Mesenchymal stem cell (in vitro differentiated cells and primary cell): ENCODE measurements at regions not wholly inside any gene's neighbourhood (a gene's known extent, or its start where the extent isn't known, plus 50 kb on each side); places are given as distances from the start of the nearest gene placed in this dataset.

Experiments
- DNase-seq: peaks from one replicate; pipeline ENCODE4 v3.0.0-alpha.2; 2013
- H2AFZ ChIP-seq: one replicate; pipeline ENCODE4 v1.6.1; 2013; ENCODE audit warnings: low read depth, mild to moderate bottlenecking, control low read depth, inconsistent platforms, low read length, moderate library complexity
- H2AK5ac ChIP-seq: 2 replicates; pipeline ENCODE4 v1.6.1; 2013; ENCODE audit warnings: low read length, moderate library complexity, mild to moderate bottlenecking, inconsistent platforms; ENCODE audit not compliant: severe bottlenecking
- H2BK120ac ChIP-seq: one replicate; pipeline ENCODE4 v1.6.1; 2013; ENCODE audit warnings: low read depth, mild to moderate bottlenecking, inconsistent platforms, low read length, moderate library complexity
- H2BK12ac ChIP-seq, 2 experiments: one replicate each; pipeline ENCODE4 v1.6.1; 2013; ENCODE audit warnings: inconsistent platforms in 2 of 2, low read length in 2 of 2, mild to moderate bottlenecking in 2 of 2, moderate library complexity in 2 of 2, control low read depth in 1 of 2
- H2BK15ac ChIP-seq: one replicate; pipeline ENCODE4 v1.6.1; 2013; ENCODE audit warnings: mild to moderate bottlenecking, low read depth, inconsistent platforms; ENCODE audit not compliant: poor library complexity, severe bottlenecking
- H2BK5ac ChIP-seq: 2 replicates; pipeline ENCODE4 v1.6.1; 2013; ENCODE audit warnings: low read depth, mild to moderate bottlenecking, low read length, control low read depth, inconsistent platforms; ENCODE audit not compliant: poor library complexity, severe bottlenecking
- H3K14ac ChIP-seq, 2 experiments: one replicate each; pipeline ENCODE4 v1.6.1; 2013; ENCODE audit warnings: inconsistent platforms in 2 of 2, low read length in 2 of 2, control low read depth in 1 of 2, mild to moderate bottlenecking in 1 of 2, moderate library complexity in 1 of 2
- H3K18ac ChIP-seq, 2 experiments: one replicate each; pipeline ENCODE4 v1.6.1; 2013; ENCODE audit warnings: inconsistent platforms in 2 of 2, low read length in 2 of 2, control low read depth in 1 of 2, low read depth in 1 of 2, mild to moderate bottlenecking in 1 of 2
- H3K23ac ChIP-seq, 2 experiments: one replicate each; pipeline ENCODE4 v1.6.1; 2013; ENCODE audit warnings: inconsistent platforms in 2 of 2, low read length in 2 of 2, mild to moderate bottlenecking in 2 of 2, moderate library complexity in 2 of 2, control low read depth in 1 of 2
- H3K27ac ChIP-seq: 2 replicates; pipeline ENCODE4 v1.5.1; 2013; ENCODE audit warnings: mild to moderate bottlenecking, moderate library complexity, low read length, control low read depth, inconsistent platforms; ENCODE audit not compliant: poor library complexity, severe bottlenecking
- H3K27me3 ChIP-seq, 2 experiments: 2 replicates each; pipeline versions ENCODE4 v1.6.1 to v1.7.0; 2013; ENCODE audit warnings: low read length in 2 of 2, mild to moderate bottlenecking in 2 of 2, moderate library complexity in 2 of 2, control low read depth in 1 of 2, inconsistent platforms in 1 of 2; ENCODE audit not compliant: control insufficient read depth in 1 of 2, insufficient read depth in 1 of 2
- H3K36me3 ChIP-seq, 2 experiments: 2 replicates each; pipeline versions ENCODE4 v1.6.1 to v1.7.0; 2013; ENCODE audit warnings: low read length in 2 of 2, control low read depth in 1 of 2, inconsistent platforms in 1 of 2, low read depth in 1 of 2, mild to moderate bottlenecking in 1 of 2; ENCODE audit not compliant: insufficient read depth in 2 of 2, control insufficient read depth in 1 of 2
- H3K4ac ChIP-seq, 2 experiments: one replicate each; pipeline ENCODE4 v1.6.1; 2013; ENCODE audit warnings: inconsistent platforms in 2 of 2, low read length in 2 of 2, mild to moderate bottlenecking in 2 of 2, moderate library complexity in 2 of 2, control low read depth in 1 of 2, low read depth in 1 of 2
- H3K4me1 ChIP-seq: 2 replicates; pipeline ENCODE4 v1.6.1; 2013; ENCODE audit warnings: low read depth, low read length, control low read depth; ENCODE audit not compliant: control insufficient read depth, insufficient read depth
- H3K4me2 ChIP-seq: 2 replicates; pipeline ENCODE4 v1.6.1; 2013; ENCODE audit warnings: low read length, mild to moderate bottlenecking, inconsistent platforms; ENCODE audit not compliant: poor library complexity, severe bottlenecking
- H3K4me3 ChIP-seq, 2 experiments: 2 replicates each; pipeline versions ENCODE4 v1.5.1 to v1.7.0; 2013; ENCODE audit warnings: low read length in 2 of 2, mild to moderate bottlenecking in 2 of 2, control low read depth in 1 of 2, low read depth in 1 of 2; ENCODE audit not compliant: insufficient read depth in 1 of 2
- H3K79me1 ChIP-seq: replicated peaks from 2 replicates; pipeline ENCODE4 v1.6.1; 2013; ENCODE audit warnings: mild to moderate bottlenecking, control low read depth, low read length, inconsistent platforms; ENCODE audit not compliant: poor library complexity, severe bottlenecking
- H3K9ac ChIP-seq: 2 replicates; pipeline ENCODE4 v1.7.0; 2013; ENCODE audit warnings: mild to moderate bottlenecking, low read length, moderate library complexity
- H3K9me3 ChIP-seq: 2 replicates; pipeline ENCODE4 v1.7.0; 2013; ENCODE audit warnings: mild to moderate bottlenecking, low read length; ENCODE audit not compliant: control insufficient read depth
- H4K8ac ChIP-seq: one replicate; pipeline ENCODE4 v1.6.1; 2013; ENCODE audit warnings: inconsistent platforms, mild to moderate bottlenecking, low read length, moderate library complexity
- H4K91ac ChIP-seq: one replicate; pipeline ENCODE4 v1.6.1; 2013; ENCODE audit warnings: mild to moderate bottlenecking, low read length, inconsistent platforms
- WGBS: methylation state at CpG from one replicate; pipeline ENCODE4 v1.1.7; 2013; ENCODE audit warnings: mixed read lengths; 5-methylcytosine and 5-hydroxymethylcytosine counted together

DNA sequence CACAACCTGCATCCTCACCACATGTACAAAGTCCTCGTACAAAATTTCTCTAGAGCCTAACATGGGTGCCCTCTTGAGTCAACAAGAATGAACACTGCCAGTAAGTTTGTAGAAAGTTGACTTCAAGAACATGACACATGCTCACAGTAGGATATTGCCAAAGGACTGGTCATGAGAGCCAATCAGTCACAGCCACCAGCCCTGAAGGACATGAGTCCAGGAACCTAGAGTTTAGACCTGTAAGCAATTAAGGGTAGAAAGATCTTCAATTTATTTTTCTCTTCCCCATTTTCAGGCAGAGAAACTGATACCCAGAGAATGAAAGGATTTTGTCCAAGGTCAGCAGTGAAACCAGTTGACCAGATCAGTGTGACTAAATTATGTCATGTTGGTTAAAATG lies 96.1 kb downstream of the MAFB start:
- Histone ChIP-seq H2BK120ac (no peak overlapping the region), H3K9me3 (no peaks in the 10 kb centered on the region)

DNA sequence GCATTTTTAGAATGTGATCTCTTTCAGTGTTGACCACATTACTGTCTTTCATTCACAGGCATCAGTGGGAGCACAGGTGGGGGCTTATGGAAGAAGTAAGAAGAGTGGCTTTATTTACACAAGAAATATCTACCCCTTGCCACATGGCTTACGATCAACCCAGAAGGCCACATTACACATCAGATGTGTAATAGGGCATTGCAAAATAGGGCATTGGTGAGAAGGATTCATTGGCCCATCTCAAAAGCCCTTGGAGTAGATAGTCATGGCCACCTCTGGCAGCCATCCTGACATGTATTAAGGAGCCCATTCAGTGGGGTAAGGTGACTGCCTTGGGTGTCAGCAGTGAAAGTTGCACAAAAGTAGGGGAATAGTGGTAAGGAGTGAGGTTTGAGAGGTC lies 97.5 kb downstream of the MAFB start:
- no CpG with 5 or more reads among the region's 1 CpG for WGBS
- Histone ChIP-seq H2BK5ac (no peak overlapping the region), H3K4me1 (no peaks in the 10 kb centered on the region)

More for the DNA sequence above, 96.1 kb downstream of the MAFB start:
- Histone ChIP-seq H2AK5ac (no peak overlapping the region), H3K4me1 (no peaks in the 10 kb centered on the region), H3K4me2 (no peak overlapping the region), H3K27ac (no peak overlapping the region), H2AFZ (no peak overlapping the region), H3K18ac (no peak overlapping the region), H4K91ac (no peak overlapping the region), H3K14ac (no peak overlapping the region), H3K9ac (no peak overlapping the region), H2BK5ac (no peak overlapping the region), H3K23ac (no peak overlapping the region), H3K36me3 (no peaks in the 10 kb centered on the region), H3K4me3 (no peak overlapping the region), H2BK12ac (no peak overlapping the region), H2BK15ac (no peak overlapping the region), H3K4ac (no peak overlapping the region), H4K8ac (no peak overlapping the region), H3K27me3 (peaks cover 0 to 5% of the 10 kb centered on the region in 2 experiments), H3K79me1 (no peaks in the 10 kb centered on the region)
- no peak for DNase-seq
- WGBS: 90% methylated on average over 1 of the region's 1 CpG

DNA sequence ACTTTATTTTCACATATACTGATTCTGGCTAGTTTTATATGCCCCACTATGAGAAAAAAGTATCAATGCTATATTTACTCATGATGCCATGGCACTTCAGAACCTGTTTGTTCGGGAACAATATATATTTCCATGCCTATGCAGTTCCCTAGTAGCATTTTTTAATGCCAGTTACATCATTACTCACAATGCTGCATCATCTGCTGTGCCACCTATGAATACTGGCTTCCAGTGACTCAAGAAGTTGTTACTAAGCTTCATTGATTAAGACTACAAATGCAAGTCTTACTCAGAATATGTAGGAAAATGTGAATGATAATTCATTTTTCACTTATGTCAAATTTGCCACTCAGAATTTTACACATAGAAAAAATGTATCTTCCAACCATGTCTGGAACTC lies 97.9 kb downstream of the MAFB start:
- no peak overlapping the region for H2AFZ ChIP-seq
- no peak overlapping the region for H2BK15ac ChIP-seq
- WGBS: 23% methylated on average over 1 of the region's 1 CpG
- no peak overlapping the region for H3K14ac ChIP-seq
- H3K36me3 ChIP-seq: no peaks in the 10 kb centered on the region
- no peak overlapping the region for H3K23ac ChIP-seq
- H3K4me3 ChIP-seq: no peak overlapping the region
- no peak overlapping the region for H2BK12ac ChIP-seq
- no peaks in the 10 kb centered on the region for H3K79me1 ChIP-seq
- no peak overlapping the region for H2BK120ac ChIP-seq
- H2BK5ac ChIP-seq: no peak overlapping the region
- no peak overlapping the region for H2AK5ac ChIP-seq
- H4K91ac ChIP-seq: no peak overlapping the region
- no peak overlapping the region for H4K8ac ChIP-seq
- H3K4me1 ChIP-seq: no peaks in the 10 kb centered on the region
- no peaks in the 10 kb centered on the region for H3K9me3 ChIP-seq
- no peak overlapping the region for H3K9ac ChIP-seq
- no peak overlapping the region for H3K4me2 ChIP-seq
- H3K18ac ChIP-seq: no peak overlapping the region
- H3K4ac ChIP-seq: no peak overlapping the region
- H3K27me3 ChIP-seq: peaks cover 0 to 5% of the 10 kb centered on the region in 2 experiments
- no peak overlapping the region for H3K27ac ChIP-seq
- DNase-seq: no peak

More for the DNA sequence above, 97.5 kb downstream of the MAFB start:
- Histone ChIP-seq H4K8ac (no peak overlapping the region), H3K36me3 (no peaks in the 10 kb centered on the region), H3K4ac (no peak overlapping the region), H3K4me3 (no peak overlapping the region), H2BK120ac (no peak overlapping the region), H2AK5ac (no peak overlapping the region), H3K4me2 (no peak overlapping the region), H3K14ac (no peak overlapping the region), H3K9me3 (no peaks in the 10 kb centered on the region), H3K9ac (no peak overlapping the region), H2BK12ac (no peak overlapping the region), H3K27ac (no peak overlapping the region), H3K18ac (no peak overlapping the region), H3K27me3 (peaks cover 0 to 5% of the 10 kb centered on the region in 2 experiments), H4K91ac (no peak overlapping the region), H3K79me1 (no peaks in the 10 kb centered on the region), H2BK15ac (no peak overlapping the region), H2AFZ (no peak overlapping the region), H3K23ac (no peak overlapping the region)
- DNase-seq: no peak

DNA sequence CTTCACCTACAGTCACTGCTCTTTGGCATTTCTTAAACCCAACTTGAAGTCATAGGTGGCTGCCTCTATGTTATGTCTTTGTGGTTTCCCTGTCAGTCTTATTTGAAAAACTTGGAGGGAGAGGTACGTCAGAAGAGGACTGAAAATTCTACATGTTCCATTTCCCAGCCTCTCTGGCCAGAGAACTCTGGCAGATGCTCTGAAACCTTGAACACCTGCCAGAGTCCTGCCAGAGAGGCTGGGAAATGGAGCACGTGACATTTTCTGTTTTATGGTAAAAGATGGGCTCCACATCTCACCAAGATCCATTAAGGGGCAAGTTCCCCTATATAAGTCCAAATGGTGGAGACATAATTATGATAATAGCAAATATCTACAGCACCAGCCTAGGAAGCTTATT lies 99.5 kb downstream of the MAFB start:
- WGBS: 70% methylated on average over 1 of the region's 2 CpGs
- H3K23ac ChIP-seq: no peak overlapping the region
- H3K4me2 ChIP-seq: no peak overlapping the region

More for the DNA sequence above, 99.5 kb downstream of the MAFB start:
- no peak for DNase-seq
- H3K4ac ChIP-seq: no peak overlapping the region
- no peak overlapping the region for H3K14ac ChIP-seq
- H3K9ac ChIP-seq: no peak overlapping the region
- no peak overlapping the region for H2BK120ac ChIP-seq
- H3K4me3 ChIP-seq: no peak overlapping the region
- H2BK5ac ChIP-seq: no peak overlapping the region
- no peaks in the 10 kb centered on the region for H3K79me1 ChIP-seq
- no peak overlapping the region for H3K27ac ChIP-seq
- no peak overlapping the region for H2AK5ac ChIP-seq
- H4K91ac ChIP-seq: no peak overlapping the region
- no peak overlapping the region for H3K18ac ChIP-seq
- no peaks in the 10 kb centered on the region for H3K9me3 ChIP-seq
- no peaks in the 10 kb centered on the region for H3K4me1 ChIP-seq
- H2BK15ac ChIP-seq: no peak overlapping the region
- no peaks in the 10 kb centered on the region for H3K36me3 ChIP-seq
- H3K27me3 ChIP-seq: peaks cover 0 to 5% of the 10 kb centered on the region in 2 experiments
- H4K8ac ChIP-seq: no peak overlapping the region
- no peak overlapping the region for H2AFZ ChIP-seq
- H2BK12ac ChIP-seq: no peak overlapping the region
